Lower leg skin (tissue), 3 donors: ENCODE measurements at regions not wholly inside any gene's neighbourhood (a gene's known extent, or its start where the extent isn't known, plus 50 kb on each side); places are given as distances from the start of the nearest gene placed in this dataset.

Source experiments
- CTCF ChIP-seq, 3 donors: fragments of 450-650 bp; IDR thresholded peaks; one replicate each; pipeline ENCODE4 v1.5.1; 2016; ENCODE audit warnings: antibody characterized with exemption in 3 of 3, mild to moderate bottlenecking in 3 of 3, moderate library complexity in 2 of 3
- POLR2A ChIP-seq, 2 donors: fragments of 450-650 bp; IDR thresholded peaks; one replicate each; pipeline ENCODE4 v1.6.1; 2016 to 2017; ENCODE audit warnings: antibody characterized with exemption in 2 of 2, mild to moderate bottlenecking in 1 of 2, moderate library complexity in 1 of 2

GRCh38 chr12:92416385-92416812, 270.8 kb upstream of the BTG1 start:
- no peak for TF ChIP-seq CTCF (IDR thresholded peaks at IDR 0.05)
- TF ChIP-seq POLR2A (IDR thresholded peaks at IDR 0.05): no peak
